Transverse colon (tissue), 4 donors: ENCODE measurements at regions not wholly inside any gene's neighbourhood (a gene's known extent, or its start where the extent isn't known, plus 50 kb on each side); places are given as distances from the start of the nearest gene placed in this dataset.
"Not testable (repeated sequence)": the region's sequence is repeated elsewhere in the genome, so short reads cannot be mapped to it uniquely, and the experiment has no call there.

Experiments used
- EP300 ChIP-seq: sonication (generic); formaldehyde crosslinking; IDR thresholded peaks from one replicate; pipeline ENCODE4 v1.6.1; 2017; ENCODE audit warnings: antibody characterized with exemption, low read depth
- POLR2A ChIP-seq: fragments of 450-650 bp; IDR thresholded peaks from one replicate; pipeline ENCODE4 v1.6.1; 2016; ENCODE audit warnings: antibody characterized with exemption, mild to moderate bottlenecking, moderate library complexity
- POLR2AphosphoS5 ChIP-seq, 3 donors: sonication (generic); formaldehyde crosslinking; IDR thresholded peaks; one replicate each; pipeline ENCODE4 v1.6.1; 2016; ENCODE audit warnings: antibody characterized with exemption in 3 of 3
- TF ChIP-seq, protein P1 (sequence below), 5 experiments: fragments of 200-600 bp in 3 of 5; fragments of 450-650 bp in 2 of 5; sonication (generic) in 3 of 5; IDR thresholded peaks; 1 replicate in 2 of 5; 2 replicates in 3 of 5; pipeline ENCODE4 v1.5.1; 2016 to 2017; ENCODE audit warnings: antibody characterized with exemption in 5 of 5, inconsistent platforms in 3 of 5, mild to moderate bottlenecking in 2 of 5, moderate library complexity in 1 of 5

DNA sequence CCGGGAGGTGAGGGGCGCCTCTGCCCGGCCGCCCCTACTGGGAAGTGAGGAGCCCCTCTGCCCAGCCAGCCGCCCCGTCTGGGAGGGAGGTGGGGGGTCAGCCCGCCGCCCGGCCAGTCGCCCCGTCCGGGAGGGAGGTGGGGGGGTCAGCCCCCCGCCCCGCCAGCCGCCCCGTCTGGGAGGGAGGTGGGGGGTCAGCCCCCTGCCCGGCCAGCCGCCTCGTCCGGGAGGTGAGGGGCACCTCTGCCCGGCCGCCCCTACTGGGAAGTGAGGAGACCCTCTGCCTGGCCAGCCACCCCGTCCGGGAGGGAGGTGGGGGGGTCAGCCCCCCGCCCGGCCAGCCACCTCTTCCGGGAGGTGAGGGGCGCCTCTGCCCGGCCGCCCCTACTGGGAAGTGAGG, 528.3 kb downstream of the ZEB2 start:
- TF ChIP-seq POLR2AphosphoS5 (IDR thresholded peaks at IDR 0.05); POLR2A; EP300: not testable (repeated sequence)
- TF ChIP-seq, protein P1, sequence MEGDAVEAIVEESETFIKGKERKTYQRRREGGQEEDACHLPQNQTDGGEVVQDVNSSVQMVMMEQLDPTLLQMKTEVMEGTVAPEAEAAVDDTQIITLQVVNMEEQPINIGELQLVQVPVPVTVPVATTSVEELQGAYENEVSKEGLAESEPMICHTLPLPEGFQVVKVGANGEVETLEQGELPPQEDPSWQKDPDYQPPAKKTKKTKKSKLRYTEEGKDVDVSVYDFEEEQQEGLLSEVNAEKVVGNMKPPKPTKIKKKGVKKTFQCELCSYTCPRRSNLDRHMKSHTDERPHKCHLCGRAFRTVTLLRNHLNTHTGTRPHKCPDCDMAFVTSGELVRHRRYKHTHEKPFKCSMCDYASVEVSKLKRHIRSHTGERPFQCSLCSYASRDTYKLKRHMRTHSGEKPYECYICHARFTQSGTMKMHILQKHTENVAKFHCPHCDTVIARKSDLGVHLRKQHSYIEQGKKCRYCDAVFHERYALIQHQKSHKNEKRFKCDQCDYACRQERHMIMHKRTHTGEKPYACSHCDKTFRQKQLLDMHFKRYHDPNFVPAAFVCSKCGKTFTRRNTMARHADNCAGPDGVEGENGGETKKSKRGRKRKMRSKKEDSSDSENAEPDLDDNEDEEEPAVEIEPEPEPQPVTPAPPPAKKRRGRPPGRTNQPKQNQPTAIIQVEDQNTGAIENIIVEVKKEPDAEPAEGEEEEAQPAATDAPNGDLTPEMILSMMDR (IDR thresholded peaks at IDR 0.05) = not testable (repeated sequence)
